Loucy (cell line): ENCODE measurements at regions not wholly inside any gene's neighbourhood (a gene's known extent, or its start where the extent isn't known, plus 50 kb on each side); places are given as distances from the start of the nearest gene placed in this dataset.

ENCODE experiments used
- H2AFZ ChIP-seq: fragments of 200-600 bp; sonication (generic); 2 replicates; pipeline ENCODE4 v1.6.0; 2016; ENCODE audit warnings: antibody characterized with exemption, mild to moderate bottlenecking, low read length, moderate library complexity
- H3F3A ChIP-seq: fragments of 200-600 bp; 2 replicates; pipeline ENCODE4 v1.6.0; 2016; ENCODE audit warnings: antibody characterized with exemption, low read depth, mild to moderate bottlenecking
- H3K27me3 ChIP-seq: fragments of 200-600 bp; sonication (generic); 2 replicates; pipeline ENCODE4 v1.6.1; 2014; ENCODE audit warnings: low read length, mild to moderate bottlenecking; ENCODE audit not compliant: insufficient read depth, poor library complexity, severe bottlenecking
- H3K36me3 ChIP-seq: fragments of 200-600 bp; sonication (generic); 2 replicates; pipeline ENCODE4 v1.6.1; 2016; ENCODE audit warnings: low read length; ENCODE audit not compliant: insufficient read depth
- H3K4me1 ChIP-seq: fragments of 200-600 bp; sonication (generic); 2 replicates; pipeline ENCODE4 v1.5.1; 2014; ENCODE audit warnings: low read length, mild to moderate bottlenecking; ENCODE audit not compliant: insufficient read depth, poor library complexity, severe bottlenecking
- H3K4me2 ChIP-seq: fragments of 200-600 bp; sonication (generic); 2 replicates; pipeline ENCODE4 v1.6.0; 2014; ENCODE audit warnings: antibody characterized with exemption, low read length, low read depth, mild to moderate bottlenecking; ENCODE audit not compliant: poor library complexity, severe bottlenecking
- H3K4me3 ChIP-seq: fragments of 200-600 bp; sonication (generic); 2 replicates; pipeline ENCODE4 v1.5.1; 2014; ENCODE audit warnings: low read length, mild to moderate bottlenecking, mixed read lengths; ENCODE audit not compliant: poor library complexity, severe bottlenecking
- H3K79me2 ChIP-seq: fragments of 200-600 bp; sonication (generic); 2 replicates; pipeline ENCODE4 v1.6.1; 2014; ENCODE audit warnings: low read length; ENCODE audit not compliant: insufficient read depth
- H3K9ac ChIP-seq: fragments of 200-600 bp; sonication (generic); 2 replicates; pipeline ENCODE4 v1.6.0; 2014; ENCODE audit warnings: mild to moderate bottlenecking, low read depth, low read length, moderate library complexity; ENCODE audit not compliant: poor library complexity, severe bottlenecking
- H3K9me2 ChIP-seq: fragments of 200-600 bp; sonication (generic); replicated peaks from 2 replicates; pipeline ENCODE4 v1.6.1; 2016; ENCODE audit warnings: low read depth, low read length, mixed read lengths
- H3K9me3 ChIP-seq: fragments of 200-600 bp; sonication (generic); 2 replicates; pipeline ENCODE4 v1.6.1; 2014; ENCODE audit warnings: mild to moderate bottlenecking, antibody characterized with exemption, low read length, low read depth; ENCODE audit not compliant: insufficient read depth
- H4K20me1 ChIP-seq: fragments of 200-600 bp; sonication (generic); 2 replicates; pipeline ENCODE4 v1.6.0; 2014; ENCODE audit warnings: antibody characterized with exemption, low read length, mild to moderate bottlenecking; ENCODE audit not compliant: insufficient read depth, poor library complexity, severe bottlenecking
- CTCF ChIP-seq: fragments of 200-600 bp; sonication (generic); conservative IDR thresholded peaks from 2 replicates; pipeline ENCODE4 v1.5.1; 2014; ENCODE audit warnings: mild to moderate bottlenecking, antibody characterized with exemption, low read length
- EZH2phosphoT487 ChIP-seq: fragments of 200-600 bp; IDR thresholded peaks from 2 replicates; pipeline ENCODE4 v1.6.1; 2018; ENCODE audit warnings: antibody characterized with exemption, mild to moderate bottlenecking, moderate library complexity, borderline replicate concordance

DNA sequence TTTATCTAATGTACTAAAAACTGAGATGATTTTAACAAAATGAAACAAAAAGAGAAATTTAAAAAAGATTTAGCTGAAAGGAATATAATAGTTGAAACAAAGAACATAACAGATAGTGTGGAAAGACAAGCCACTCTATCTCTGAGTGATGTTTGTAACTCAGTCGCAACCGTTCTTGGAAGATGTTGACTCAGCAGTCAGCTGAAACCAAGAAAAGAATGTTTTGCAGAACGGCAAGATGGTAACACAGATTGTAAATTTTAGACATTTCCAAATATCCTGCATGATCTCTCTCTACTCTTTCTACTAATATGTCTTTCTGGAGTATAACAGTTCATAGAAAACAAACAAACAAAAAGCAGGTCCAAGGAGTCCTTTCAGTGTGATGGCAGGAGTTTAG, 746.1 kb upstream of the CDH6 start:
- Histone ChIP-seq H3K9me2 (no peaks in the 10 kb centered on the region), H3K9ac (no peak overlapping the region), H2AFZ (no peak overlapping the region), H3K4me2 (no peak overlapping the region), H3K9me3 (no peaks in the 10 kb centered on the region), H3F3A (no peaks in the 10 kb centered on the region), H3K36me3 (no peaks in the 10 kb centered on the region), H3K4me1 (no peaks in the 10 kb centered on the region), H3K27me3 (no peaks in the 10 kb centered on the region), H3K4me3 (no peak overlapping the region), H3K79me2 (no peaks in the 10 kb centered on the region), H4K20me1 (no peaks in the 10 kb centered on the region)
- TF ChIP-seq CTCF (no peak), EZH2phosphoT487 (no peak)

DNA sequence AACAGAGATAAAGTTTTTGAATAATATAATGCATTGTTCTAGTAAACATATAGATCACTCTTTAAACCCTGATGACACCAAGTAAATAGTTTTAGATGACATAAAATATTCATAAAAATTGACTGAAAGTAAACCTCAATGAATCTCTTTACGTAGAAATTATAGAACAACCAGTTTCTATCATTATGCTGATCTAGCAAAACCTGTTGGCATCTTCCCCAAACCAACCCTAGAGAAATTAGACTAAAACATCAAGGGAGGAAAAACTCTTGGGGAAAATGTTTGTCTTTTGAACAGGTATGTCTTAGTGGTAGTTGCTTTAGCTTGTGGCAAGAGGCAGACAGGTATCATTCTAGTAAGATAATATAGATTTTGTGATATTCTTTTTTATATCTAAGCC, 747.0 kb upstream of the CDH6 start:
- Histone ChIP-seq H3K36me3 (no peaks in the 10 kb centered on the region), H3K9me2 (no peaks in the 10 kb centered on the region), H3K4me2 (no peak overlapping the region), H3F3A (no peaks in the 10 kb centered on the region), H2AFZ (no peak overlapping the region), H3K9me3 (no peaks in the 10 kb centered on the region), H3K79me2 (no peaks in the 10 kb centered on the region), H3K27me3 (no peaks in the 10 kb centered on the region), H3K4me3 (no peak overlapping the region), H3K9ac (no peak overlapping the region), H4K20me1 (no peaks in the 10 kb centered on the region), H3K4me1 (no peaks in the 10 kb centered on the region)
- no peak for TF ChIP-seq EZH2phosphoT487
- no peak for TF ChIP-seq CTCF

DNA sequence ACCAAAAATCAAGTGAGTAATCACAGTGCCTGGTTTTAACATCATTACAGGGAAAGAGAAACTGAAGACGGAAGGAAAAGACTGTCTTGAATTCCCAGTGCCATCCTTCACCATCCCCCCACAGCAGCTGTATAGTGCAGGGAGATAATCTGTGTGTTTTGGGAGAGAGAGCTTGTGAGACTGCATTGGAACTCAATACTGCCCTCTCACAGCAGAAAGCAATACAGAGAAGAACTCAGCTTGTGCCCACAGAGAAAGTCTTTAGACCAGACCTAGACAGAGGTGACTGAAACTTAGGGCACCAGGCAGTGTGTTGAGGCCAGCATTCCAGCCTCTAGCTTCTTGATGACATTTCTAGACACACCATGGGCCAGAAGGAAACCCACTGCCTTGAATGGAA, 754.7 kb upstream of the CDH6 start:
- H3K79me2 ChIP-seq = no peaks in the 10 kb centered on the region

More for the DNA sequence above, 754.7 kb upstream of the CDH6 start:
- Histone ChIP-seq H3K9me2 (no peaks in the 10 kb centered on the region), H3F3A (no peaks in the 10 kb centered on the region), H3K9me3 (no peaks in the 10 kb centered on the region), H3K4me3 (no peak overlapping the region), H3K9ac (no peak overlapping the region), H4K20me1 (no peaks in the 10 kb centered on the region), H3K27me3 (no peaks in the 10 kb centered on the region), H2AFZ (no peak overlapping the region), H3K36me3 (no peaks in the 10 kb centered on the region), H3K4me1 (no peaks in the 10 kb centered on the region), H3K4me2 (no peak overlapping the region)
- TF ChIP-seq CTCF = no peak
- no peak for TF ChIP-seq EZH2phosphoT487
